ENCODE measurements at regions not wholly inside any gene's neighbourhood (a gene's known extent, or its start where the extent isn't known, plus 50 kb on each side); places are given as distances from the start of the nearest gene placed in this dataset.

- TF ChIP-seq, protein P1, sequence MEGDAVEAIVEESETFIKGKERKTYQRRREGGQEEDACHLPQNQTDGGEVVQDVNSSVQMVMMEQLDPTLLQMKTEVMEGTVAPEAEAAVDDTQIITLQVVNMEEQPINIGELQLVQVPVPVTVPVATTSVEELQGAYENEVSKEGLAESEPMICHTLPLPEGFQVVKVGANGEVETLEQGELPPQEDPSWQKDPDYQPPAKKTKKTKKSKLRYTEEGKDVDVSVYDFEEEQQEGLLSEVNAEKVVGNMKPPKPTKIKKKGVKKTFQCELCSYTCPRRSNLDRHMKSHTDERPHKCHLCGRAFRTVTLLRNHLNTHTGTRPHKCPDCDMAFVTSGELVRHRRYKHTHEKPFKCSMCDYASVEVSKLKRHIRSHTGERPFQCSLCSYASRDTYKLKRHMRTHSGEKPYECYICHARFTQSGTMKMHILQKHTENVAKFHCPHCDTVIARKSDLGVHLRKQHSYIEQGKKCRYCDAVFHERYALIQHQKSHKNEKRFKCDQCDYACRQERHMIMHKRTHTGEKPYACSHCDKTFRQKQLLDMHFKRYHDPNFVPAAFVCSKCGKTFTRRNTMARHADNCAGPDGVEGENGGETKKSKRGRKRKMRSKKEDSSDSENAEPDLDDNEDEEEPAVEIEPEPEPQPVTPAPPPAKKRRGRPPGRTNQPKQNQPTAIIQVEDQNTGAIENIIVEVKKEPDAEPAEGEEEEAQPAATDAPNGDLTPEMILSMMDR (IDR thresholded peaks at IDR 0.05; ENCODE audit: insufficient read depth, low read length, poor library complexity, severe bottlenecking) = no peak
- TF ChIP-seq EZH2phosphoT487 (conservative IDR thresholded peaks at IDR 0.05; ENCODE audit: low read length) = no peak
These were observed 150.9 kb upstream of the FAM241A start for GRCh38 chr4:111994392-111994791.
